ENCODE measurements at regions not wholly inside any gene's neighbourhood (a gene's known extent, or its start where the extent isn't known, plus 50 kb on each side); places are given as distances from the start of the nearest gene placed in this dataset.

GRCh38 chr17:77734371-77735080 lies 224.0 kb upstream of the TNRC6C start (continued):
- TF ChIP-seq HIC1 (tag by site-specific recombination; IDR thresholded peaks at IDR 0.05) (peak; percentile 65), KLF17 (tag by site-specific recombination; IDR thresholded peaks at IDR 0.05) (no peak), ZFP41 (tag by site-specific recombination; IDR thresholded peaks at IDR 0.05; ENCODE audit: borderline replicate concordance) (no peak), KLF16 (tag by site-specific recombination; IDR thresholded peaks at IDR 0.05) (no peak; the same call in 1 of the 2 replicates), ZNF473 (tag by site-specific recombination; IDR thresholded peaks at IDR 0.05) (no peak), ZNF157 (tag by site-specific recombination; IDR thresholded peaks at IDR 0.05) (no peak), ZBTB21 (tag by site-specific recombination; IDR thresholded peaks at IDR 0.05) (no peak), KLF9 (tag by site-specific recombination; IDR thresholded peaks at IDR 0.05; ENCODE audit: low read depth) (peak; percentile 81), ZNF155 (tag by site-specific recombination; IDR thresholded peaks at IDR 0.05) (no peak), ZNF175 (tag by site-specific recombination; IDR thresholded peaks at IDR 0.05) (no peak), ZEB2 (tag by site-specific recombination; IDR thresholded peaks at IDR 0.05) (no peak), HOXC10 (CRISPR knock-in tag; IDR thresholded peaks at IDR 0.05) (no peak), INSM2 (tag by site-specific recombination; IDR thresholded peaks at IDR 0.05) (no peak), GLIS2 (tag by site-specific recombination; IDR thresholded peaks at IDR 0.05) (no peak), ZNF274 (IDR thresholded peaks at IDR 0.05; ENCODE audit: low read length) (no peak), ZNF274 (tag by site-specific recombination; IDR thresholded peaks at IDR 0.05; ENCODE audit: borderline replicate concordance) (no peak), ZNF324 (tag by site-specific recombination; IDR thresholded peaks at IDR 0.05) (no peak), ZNF600 (tag by site-specific recombination; IDR thresholded peaks at IDR 0.05) (no peak; the same call in 1 of the 2 replicates), ZNF843 (tag by site-specific recombination; IDR thresholded peaks at IDR 0.05) (no peak), ZNF292 (tag by site-specific recombination; IDR thresholded peaks at IDR 0.05; ENCODE audit: borderline replicate concordance, low read depth) (no peak), ZNF423 (tag by site-specific recombination; IDR thresholded peaks at IDR 0.05) (peak; percentile 79; the same call in 1 of the 2 replicates), ZBTB17 (tag by site-specific recombination; IDR thresholded peaks at IDR 0.05) (peak; percentile 24; the same call in 1 of the 2 replicates), ZNF670 (tag by site-specific recombination; IDR thresholded peaks at IDR 0.05; ENCODE audit: low read depth) (no peak), ZNF561 (tag by site-specific recombination; IDR thresholded peaks at IDR 0.05; ENCODE audit: borderline replicate concordance) (no peak; the same call in 1 of the 2 replicates), ZNF76 (tag by site-specific recombination; IDR thresholded peaks at IDR 0.05; ENCODE audit: borderline replicate concordance, low read depth) (peak; percentile 72; the same call in 1 of the 2 replicates), ZNF658 (tag by site-specific recombination; IDR thresholded peaks at IDR 0.05) (no peak)
- TF ChIP-seq, protein P1, sequence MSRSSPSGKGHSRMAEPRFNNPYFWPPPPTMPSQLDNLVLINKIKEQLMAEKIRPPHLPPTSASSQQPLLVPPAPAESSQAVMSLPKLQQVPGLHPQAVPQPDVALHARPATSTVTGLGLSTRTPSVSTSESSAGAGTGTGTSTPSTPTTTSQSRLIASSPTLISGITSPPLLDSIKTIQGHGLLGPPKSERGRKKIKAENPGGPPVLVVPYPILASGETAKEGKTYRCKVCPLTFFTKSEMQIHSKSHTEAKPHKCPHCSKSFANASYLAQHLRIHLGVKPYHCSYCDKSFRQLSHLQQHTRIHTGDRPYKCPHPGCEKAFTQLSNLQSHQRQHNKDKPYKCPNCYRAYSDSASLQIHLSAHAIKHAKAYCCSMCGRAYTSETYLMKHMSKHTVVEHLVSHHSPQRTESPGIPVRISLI (tag by site-specific recombination; IDR thresholded peaks at IDR 0.05): no peak
- TF ChIP-seq, protein P2, sequence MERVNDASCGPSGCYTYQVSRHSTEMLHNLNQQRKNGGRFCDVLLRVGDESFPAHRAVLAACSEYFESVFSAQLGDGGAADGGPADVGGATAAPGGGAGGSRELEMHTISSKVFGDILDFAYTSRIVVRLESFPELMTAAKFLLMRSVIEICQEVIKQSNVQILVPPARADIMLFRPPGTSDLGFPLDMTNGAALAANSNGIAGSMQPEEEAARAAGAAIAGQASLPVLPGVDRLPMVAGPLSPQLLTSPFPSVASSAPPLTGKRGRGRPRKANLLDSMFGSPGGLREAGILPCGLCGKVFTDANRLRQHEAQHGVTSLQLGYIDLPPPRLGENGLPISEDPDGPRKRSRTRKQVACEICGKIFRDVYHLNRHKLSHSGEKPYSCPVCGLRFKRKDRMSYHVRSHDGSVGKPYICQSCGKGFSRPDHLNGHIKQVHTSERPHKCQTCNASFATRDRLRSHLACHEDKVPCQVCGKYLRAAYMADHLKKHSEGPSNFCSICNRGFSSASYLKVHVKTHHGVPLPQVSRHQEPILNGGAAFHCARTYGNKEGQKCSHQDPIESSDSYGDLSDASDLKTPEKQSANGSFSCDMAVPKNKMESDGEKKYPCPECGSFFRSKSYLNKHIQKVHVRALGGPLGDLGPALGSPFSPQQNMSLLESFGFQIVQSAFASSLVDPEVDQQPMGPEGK (tag by site-specific recombination; IDR thresholded peaks at IDR 0.05): peak; percentile 80
- TF ChIP-seq, protein P3, sequence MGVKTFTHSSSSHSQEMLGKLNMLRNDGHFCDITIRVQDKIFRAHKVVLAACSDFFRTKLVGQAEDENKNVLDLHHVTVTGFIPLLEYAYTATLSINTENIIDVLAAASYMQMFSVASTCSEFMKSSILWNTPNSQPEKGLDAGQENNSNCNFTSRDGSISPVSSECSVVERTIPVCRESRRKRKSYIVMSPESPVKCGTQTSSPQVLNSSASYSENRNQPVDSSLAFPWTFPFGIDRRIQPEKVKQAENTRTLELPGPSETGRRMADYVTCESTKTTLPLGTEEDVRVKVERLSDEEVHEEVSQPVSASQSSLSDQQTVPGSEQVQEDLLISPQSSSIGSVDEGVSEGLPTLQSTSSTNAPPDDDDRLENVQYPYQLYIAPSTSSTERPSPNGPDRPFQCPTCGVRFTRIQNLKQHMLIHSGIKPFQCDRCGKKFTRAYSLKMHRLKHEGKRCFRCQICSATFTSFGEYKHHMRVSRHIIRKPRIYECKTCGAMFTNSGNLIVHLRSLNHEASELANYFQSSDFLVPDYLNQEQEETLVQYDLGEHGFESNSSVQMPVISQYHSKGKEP (tag by site-specific recombination; IDR thresholded peaks at IDR 0.05): no peak
- TF ChIP-seq, protein P4, sequence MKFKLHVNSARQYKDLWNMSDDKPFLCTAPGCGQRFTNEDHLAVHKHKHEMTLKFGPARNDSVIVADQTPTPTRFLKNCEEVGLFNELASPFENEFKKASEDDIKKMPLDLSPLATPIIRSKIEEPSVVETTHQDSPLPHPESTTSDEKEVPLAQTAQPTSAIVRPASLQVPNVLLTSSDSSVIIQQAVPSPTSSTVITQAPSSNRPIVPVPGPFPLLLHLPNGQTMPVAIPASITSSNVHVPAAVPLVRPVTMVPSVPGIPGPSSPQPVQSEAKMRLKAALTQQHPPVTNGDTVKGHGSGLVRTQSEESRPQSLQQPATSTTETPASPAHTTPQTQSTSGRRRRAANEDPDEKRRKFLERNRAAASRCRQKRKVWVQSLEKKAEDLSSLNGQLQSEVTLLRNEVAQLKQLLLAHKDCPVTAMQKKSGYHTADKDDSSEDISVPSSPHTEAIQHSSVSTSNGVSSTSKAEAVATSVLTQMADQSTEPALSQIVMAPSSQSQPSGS (tag by site-specific recombination; IDR thresholded peaks at IDR 0.05; ENCODE audit: low read depth): no peak
